NCI-H1694 (cell line): ENCODE measurements at regions not wholly inside any gene's neighbourhood (a gene's known extent, or its start where the extent isn't known, plus 50 kb on each side); places are given as distances from the start of the nearest gene placed in this dataset.
"Not testable (repeated sequence)": the region's sequence is repeated elsewhere in the genome, so short reads cannot be mapped to it uniquely, and the experiment has no call there.

ENCODE experiments used
- DNase-seq: peaks from one replicate; lab custom pipeline; 2025; lab: John Stamatoyannopoulos, UW

DNA sequence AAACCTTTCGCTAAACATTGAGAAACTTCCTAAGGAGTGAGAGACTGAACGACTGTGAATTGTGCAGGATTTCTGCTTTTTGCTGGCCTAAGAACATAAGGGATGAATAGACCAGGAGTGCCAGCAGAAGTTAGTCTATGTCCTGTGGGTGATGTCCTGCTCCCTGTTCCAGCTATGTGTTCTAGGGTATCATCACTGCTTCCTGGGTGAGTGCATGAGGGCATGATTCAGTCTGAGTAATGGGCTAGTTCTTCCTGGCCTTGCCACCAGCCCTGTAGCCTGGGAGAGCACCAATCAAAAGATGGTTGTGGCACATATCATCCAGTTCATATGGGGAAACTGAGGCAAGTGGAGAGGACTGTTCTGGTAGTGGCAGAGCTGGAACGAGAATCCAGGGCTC is 153.9 kb upstream of the TPM1 start:
- DNase-seq, result no peak

DNA sequence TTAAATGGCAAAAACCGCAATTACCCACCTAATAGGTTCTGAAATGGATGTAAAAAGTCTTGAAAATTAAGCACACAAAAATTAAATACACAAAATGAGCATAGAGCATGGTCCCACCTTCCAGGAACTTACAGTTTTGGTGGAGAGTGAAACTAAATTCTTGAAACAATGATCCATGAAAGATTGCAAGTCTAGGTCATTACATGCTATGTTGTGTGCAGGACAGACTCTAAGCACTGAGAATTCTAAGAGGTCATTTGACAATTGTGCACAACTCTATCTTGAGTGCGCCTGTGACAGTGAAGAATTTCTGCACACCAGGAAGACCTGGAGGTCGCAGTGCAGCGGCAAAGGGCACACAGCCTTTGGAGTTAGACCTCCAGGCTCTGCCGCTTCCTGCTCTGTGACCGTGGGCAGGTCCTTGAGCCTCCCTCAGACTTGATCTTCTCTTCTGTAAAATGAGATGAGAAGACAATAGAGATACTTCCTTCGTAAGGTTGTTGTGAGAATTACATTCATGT is 153.3 kb upstream of the TPM1 start:
- no peak for DNase-seq

DNA sequence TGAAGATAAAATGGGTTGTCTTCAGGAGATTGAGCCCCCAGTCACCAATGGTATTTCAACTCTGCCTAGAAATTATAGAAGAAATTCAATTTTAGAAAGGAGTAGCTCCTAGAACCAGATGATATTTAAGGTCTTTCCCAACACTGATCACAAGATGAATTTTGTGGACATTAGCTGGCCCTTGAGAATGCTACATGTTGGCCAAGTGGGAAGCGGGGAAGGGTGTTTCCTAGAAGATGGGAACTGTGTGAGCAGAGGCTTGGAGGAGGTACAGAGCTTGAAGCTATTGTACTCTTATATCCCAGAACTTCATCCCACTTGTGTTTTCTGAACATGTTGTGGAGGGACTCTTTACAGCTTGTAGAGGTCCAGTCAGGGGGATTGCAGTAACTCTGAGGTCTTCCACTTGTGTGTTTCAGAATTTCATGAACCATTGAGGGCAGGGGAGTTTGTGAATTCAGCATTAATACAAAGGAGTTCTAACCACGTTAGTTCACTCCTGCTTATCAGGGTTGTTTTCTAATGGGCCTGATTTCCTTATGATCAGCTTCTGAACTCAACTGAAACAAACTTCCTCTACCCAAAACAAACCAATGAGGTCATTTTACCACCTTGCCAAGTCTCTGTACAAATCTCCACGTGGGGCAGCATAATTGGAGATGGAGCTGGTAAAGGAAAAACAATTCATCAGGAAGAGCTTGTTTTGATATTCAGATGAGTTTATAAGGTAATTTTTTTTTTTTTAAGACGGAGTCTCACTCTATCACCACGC is 152.6 kb upstream of the TPM1 start:
- no peak for DNase-seq

DNA sequence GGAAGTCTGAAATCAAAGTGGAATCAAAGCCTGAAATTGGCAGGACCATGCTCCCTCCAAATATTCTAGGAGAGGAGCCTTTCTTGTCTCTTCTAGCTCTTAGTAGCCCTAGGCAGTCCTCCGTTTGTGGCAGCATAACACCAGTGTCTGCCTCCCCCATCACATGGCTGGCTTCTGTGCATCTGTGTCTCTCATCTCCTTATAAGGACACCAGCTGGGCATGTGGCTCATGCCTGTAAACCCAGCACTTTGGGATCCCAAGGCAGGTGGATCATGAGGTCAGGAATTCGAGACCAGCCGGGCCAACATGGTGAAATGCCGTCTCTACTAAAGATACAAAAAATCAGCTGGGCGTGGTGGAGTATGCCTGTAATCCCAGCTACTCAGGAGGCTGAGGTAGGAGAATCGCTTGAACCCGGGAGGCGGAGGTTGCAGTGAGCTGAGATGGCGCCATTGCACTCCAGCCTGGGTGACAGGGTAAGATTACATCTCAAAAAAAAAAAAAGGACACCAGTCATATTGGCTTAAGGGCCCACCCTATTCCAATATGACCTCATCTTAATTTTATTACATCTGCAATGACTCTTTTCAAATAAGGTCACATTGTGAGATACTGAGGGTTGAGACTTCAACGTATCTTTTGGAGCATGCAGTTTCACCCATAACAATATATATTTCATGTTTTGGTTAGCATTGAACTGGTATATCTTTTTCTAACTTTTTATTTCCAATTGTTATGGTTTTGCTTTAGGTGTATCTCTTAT is 148.0 kb upstream of the TPM1 start:
- no peak for DNase-seq

DNA sequence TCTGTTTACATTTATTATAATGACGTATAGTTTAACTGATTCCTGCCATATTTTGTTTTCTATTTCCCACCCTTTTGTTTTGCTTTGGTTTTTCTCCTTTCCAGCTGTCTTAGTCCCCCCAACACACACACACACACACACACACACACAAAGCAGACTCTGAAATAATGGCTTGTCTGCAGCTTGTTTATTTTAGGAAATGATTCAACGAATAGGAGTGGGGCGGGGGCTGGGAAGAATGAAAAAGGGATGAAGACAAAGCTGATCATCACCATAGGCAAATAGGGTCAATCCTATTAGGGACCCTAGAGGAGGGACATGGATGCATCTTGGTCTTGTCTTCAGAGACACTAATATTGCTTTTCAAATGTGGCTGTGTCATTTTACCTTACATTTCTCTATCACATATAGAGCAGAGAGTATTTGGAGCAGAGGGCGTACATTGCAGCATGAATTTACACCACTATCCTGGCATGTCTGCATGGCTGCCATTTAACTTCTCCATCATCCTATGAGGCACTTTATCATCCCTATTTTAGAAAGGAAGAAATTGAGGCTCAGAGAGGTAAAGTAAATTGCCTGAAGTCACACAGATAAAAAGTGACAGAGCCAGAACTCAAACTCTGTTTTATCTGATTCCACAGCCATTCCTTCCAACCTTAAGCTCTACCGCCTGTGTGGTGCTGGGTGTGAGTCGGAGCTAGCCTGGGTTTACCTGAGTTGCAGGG is 147.2 kb upstream of the TPM1 start:
- DNase-seq, result no peak

DNA sequence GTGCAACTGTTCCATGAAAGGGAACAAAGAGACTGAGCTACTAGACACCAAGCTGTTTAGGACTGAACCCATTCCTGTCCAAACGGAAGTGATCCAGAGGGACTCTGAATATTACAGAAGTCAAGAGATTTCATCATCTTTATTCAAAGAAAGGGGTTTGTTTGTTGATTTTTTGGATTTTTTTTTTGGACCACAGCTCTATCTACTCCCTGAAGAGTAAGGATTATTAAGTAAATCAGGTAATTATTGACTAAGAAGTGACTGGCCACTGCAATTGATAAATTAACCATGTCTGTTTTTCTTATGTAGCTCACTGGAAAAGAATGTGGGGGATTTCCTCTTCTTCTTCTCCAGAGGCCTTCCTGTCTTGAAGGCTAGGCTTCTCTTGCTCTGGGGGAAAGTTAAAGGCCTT is 146.6 kb upstream of the TPM1 start:
- no peak for DNase-seq

DNA sequence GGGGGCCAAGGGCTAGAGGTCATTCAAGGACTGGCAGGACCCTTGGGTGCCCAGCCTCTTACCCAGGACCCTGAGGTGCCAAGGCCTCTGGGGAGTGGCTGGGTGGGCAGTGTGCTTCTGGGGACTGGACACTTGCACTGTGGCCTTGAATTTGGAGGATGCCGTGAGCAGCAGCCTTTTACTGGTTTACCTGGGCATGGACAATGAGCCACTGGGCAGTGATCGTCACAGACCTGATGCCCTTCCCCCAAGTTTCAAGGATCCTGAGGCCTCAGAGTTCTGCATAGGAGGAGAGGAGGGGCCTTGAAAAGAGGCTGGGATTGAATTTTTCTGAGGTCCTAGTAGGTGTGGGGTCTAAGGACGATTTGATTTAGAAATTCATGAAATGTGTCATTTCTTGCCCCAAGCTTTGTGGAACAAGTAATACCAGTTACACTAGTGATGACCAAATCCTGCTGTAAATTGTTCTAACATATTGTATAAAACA is 146.1 kb upstream of the TPM1 start:
- DNase-seq, result no peak

DNA sequence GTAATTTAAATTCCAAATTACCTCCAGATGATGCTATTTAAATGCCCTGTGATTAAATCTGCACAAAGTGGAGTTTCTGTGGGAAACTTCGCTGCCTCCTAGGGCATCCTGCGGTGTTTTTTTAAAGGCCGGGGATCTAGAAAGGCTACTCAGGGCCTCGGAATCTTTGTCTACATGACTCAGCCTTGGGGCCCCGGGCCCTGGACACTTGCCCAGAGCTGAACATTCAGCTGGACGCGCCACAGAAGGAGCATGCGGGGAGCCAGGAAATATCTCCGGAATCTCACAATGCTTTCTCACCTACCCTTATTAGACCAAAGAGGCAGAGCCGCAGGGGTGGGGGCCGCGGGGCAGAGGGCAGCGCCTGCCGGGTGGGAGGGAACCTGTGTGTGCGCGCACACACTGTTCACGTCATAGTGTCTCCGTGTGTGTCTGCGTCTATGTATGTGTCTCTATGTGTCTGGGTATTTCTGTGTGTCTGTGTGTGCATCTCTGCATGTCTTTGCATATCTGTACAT is 145.5 kb upstream of the TPM1 start:
- no peak for DNase-seq

DNA sequence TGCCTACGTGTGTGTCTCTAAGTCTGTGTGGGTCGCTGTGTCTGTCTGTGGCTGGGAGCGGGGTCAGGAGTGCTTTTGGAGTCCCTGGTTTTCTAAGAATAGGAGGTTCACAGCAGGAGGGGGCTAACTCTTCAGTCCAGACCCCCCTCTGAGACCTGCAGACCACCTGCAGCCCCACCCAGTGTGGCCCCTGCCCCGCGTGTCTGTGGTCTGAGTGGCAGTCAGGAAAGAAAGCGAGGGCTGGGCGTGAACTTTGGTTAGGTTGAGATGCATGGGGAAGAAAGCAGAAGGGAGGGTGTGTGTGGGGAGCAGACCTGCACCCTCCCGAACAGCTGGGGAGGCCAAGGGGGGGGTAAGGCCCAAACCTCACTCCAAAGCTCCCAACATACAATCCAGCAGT is 144.9 kb upstream of the TPM1 start:
- no peak for DNase-seq

DNA sequence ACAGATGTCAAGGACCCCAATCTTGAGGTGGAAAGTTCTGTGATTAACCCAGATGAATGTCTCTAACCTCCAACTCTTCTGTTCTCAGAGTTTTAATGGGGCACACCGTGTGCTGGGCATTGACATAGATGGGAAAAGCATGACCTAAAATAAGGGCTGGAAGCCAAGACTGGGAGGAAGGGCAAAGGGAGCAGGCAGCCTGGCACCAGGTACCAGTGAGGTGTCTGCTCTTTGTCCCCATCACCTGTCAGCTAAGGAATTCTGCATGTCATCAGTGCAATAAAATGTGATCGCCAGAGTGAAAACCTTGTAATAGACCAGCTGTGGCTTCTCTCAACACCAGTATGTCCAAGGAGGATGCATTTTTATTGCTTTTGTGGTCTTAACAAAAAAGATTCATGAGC is 143.5 kb upstream of the TPM1 start:
- DNase-seq, result no peak

DNA sequence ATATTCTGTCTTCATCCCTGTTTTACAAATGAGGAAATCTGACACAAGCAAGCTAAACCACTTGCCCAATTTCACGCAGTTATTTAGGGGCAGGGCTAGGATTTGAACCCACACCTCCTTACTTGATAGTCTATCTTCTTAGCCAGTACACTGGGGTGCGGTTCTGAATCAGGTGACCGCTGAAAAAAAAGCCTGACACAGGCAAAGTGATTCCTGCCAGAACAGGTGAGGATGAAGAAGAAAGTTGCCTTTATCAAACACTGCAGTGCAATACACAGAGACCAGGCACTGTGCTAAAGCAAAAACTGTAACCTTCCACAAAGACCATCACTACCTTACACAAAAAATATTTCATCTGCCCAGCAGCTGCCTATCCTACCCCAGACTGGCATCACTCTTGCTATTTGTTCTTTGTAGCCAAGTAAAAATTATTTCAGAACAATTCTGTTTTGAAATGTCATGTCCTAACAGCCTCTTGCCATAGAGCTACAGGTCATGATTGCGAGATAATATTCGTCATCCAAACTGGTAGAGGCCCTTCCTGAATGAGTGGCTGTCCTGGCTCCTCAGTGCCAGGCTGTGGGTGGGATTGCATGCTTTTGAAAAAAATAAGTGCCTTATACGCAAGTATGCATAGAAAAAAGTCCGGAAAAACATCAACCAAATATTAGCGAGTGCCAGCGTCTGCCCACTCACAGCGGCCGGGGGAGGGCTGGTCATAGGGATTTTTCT is 142.3 kb upstream of the TPM1 start:
- DNase-seq, result no peak

DNA sequence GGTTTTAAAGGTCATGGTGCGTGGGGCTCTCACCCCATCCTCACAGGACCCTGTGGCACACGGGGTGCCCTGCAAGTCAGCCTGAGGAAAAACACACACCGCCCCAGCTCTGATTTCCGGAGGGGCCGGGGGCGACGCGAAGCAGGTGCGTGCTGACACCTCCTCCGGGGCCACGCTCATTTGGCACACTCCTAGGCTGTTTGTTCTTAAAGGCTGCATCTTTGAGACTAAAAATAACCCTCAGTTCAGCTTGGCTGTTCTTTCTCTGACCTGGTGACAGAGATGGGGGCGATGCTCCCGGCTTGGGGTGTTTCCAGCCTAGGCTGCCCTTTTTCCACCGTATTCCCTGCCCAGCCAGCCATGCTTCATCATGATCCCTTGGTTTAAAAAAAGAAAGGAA is 141.5 kb upstream of the TPM1 start:
- no peak for DNase-seq

DNA sequence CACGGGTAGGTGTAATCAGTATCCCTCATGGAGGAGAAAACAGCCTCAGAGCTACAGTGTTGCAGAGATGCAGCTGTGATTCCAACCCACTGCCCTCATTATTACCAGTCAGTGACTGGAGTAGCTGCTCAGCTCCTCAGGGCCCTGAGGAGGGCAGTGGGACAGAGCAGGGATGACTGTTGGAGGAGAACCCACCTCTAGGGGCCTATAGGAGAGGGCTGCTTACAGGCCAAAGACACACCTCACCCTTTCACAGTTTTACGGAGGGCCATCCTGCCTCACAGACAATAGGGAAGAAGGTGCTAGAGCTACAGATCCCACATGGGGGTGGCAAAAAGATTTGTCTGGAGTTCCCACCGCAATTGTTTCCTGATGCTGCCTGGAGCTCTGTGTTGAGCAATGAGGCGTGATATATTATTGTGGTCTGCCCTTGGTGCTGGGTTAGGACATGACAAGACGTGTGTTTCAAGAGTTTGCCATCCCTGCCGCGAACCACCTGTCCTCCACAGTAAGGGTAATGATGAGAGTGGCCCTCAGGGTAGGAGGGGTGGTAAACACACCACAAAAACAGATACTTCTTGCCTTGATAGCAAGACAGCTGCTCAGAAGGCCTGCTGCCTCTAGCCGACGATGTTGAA is 140.5 kb upstream of the TPM1 start:
- no peak for DNase-seq

DNA sequence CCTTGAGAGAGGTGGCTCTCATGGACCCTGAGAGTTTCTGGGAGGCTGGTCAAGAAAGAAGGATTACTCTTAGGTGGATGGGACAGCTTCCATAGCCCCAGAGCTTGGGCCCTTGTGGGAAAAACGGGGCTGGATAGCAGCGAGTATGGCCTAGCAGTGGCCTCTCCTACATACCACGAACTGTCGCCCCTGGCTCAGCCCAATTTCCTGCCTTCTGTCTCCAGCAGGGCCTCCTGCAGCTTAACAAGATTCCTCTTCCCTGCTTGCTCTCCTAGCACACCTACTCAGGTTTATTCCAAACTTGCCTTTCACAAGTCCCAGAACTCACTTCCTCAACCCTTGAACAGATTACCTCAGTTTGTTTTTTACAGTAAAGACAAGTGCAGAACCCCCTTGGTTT is 139.7 kb upstream of the TPM1 start:
- no peak for DNase-seq

DNA sequence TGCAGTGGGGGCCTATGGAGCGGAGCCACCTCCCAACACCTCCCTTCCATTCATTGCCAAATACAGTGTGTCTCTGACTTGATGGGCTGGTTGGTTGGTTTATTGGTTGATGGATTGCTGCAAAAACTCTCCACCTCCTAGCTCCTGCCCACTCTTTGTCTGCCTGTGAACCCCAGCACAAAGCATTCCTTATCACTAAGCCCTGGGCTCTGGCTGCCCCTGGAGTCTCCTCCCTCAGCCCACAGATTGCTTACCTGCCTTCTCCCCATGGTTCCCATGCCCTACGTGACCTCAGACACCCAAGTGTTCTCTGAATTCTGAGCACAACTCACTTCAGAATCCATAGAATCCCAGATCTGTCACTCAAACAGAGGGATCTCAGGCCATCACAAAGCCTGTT is 139.1 kb upstream of the TPM1 start:
- DNase-seq, result no peak

DNA sequence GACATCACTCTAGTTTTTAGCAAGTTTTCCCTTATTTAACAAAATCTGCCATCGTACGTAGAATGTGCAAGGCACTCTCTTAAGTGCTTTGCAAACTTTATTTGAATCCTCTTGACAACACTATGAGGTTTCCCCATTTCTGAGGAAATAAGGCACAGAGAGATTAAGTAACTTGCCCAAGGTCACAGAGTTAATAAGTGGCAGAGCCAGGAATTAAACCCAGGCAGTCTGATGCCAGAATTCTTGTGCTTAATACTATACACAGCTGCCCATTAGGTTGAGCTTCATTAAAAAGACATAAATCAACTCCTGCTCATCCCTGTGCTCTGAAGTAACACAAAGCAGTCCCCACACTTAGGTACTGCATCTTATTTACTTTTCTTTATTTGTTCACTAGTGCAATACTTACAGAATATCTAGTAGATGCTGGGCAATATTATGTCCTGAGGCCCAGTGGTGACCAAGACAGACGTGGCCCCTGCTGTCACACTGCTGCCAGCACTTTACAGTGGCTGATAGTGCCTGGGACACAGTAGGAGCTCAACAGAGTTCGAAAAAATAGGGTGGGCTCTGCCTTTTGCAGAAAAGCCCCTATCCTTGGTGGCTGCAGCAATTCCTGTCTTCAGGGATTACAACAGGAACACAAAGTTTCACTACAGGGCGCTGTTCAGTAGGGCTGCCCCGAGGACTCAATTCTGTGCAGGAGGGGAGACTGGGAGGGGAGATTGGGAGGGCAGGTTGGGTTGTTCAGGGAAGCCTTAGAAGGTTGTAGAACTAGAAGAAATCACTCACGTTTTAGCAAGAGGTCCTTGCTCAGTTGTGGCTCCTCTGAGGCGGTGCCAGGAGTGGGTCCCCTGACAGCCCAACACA is 138.3 kb upstream of the TPM1 start:
- no peak for DNase-seq

DNA sequence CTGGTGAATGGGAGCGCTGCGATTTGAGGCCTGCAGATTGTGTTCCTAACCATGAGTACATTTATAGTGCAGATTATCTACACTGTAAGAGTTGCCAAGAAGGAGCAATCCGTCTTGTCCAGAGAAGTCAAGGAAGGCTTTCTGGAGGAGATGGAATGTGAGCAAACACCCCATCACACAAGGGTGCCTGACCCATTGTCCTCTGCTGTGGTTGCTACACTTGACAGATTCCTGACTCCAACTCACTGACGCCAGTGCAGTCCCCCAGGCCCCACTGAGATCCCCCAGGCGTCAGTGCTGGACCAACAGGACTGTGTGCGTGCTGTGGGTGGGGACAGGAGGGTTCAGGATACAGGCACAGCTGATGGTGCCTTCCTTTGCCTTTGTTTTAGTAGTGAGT is 135.9 kb upstream of the TPM1 start:
- no peak for DNase-seq

DNA sequence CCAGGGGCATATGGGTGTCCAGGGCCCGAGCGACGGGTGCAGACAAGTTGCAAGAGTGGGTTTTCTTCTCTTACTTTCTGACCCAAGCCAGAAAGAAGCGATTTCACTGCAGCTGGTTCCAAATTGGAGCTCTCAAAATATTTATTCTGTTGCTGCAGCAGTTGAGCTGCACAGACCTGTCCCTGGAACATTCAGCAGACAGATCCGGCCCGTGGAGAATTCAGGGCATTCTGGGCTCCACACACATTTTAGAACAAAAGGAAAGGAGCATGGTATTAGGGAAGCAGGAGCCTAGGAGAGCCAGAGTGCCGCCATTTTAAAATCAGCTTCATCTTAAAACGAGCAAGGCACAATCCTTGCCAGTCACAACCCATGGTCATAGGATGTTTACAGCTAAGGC is 135.3 kb upstream of the TPM1 start:
- DNase-seq, result no peak

DNA sequence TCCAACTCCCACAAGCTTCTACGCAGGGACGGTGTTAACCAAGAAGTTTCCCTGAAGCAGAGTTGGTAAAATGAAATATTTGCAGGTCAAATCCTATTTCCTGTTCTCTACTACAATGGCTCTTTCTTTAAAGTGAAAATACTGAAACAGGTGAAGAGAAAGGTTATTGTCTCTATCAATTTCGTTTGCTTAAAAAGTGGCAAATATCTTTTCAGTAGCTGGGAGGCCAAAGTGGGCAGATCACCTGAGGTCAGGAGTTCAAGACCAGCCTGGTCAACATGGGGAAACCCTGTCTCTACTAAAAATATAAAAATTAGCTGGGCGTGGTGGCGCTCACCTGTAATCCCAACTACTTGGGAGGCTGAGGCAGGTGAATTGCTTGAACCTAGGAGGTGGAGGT is 134.2 kb upstream of the TPM1 start:
- DNase-seq, result not testable (repeated sequence)

DNA sequence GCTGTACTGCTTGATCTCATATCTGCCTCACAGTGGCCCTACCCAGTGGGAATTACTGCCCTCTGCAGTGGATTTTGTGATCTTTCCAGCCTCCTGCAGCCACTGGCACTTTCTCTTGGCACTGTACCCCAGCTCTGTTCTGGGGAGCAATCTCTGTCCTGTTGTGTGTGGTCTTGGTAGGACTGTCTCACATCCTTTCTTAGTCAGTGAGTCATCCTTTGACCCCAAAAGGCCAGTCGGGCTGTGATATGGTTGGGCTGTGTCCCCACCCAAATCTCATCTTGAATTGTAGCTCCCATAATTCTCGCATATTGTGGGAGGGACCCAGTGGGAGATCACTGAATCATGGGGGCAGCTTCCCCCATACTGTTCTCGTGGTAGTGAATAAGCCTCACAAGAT is 133.3 kb upstream of the TPM1 start:
- DNase-seq, result no peak
